Neural cell (in vitro differentiated cells): ENCODE measurements at regions not wholly inside any gene's neighbourhood (a gene's known extent, or its start where the extent isn't known, plus 50 kb on each side); places are given as distances from the start of the nearest gene placed in this dataset.

Experiments used
- EP300 ChIP-seq: fragments of 450-650 bp; conservative IDR thresholded peaks from 2 replicates; pipeline ENCODE4 v1.6.1; 2014; ENCODE audit warnings: antibody characterized with exemption, mild to moderate bottlenecking, moderate library complexity; ENCODE audit not compliant: poor library complexity, severe bottlenecking
- MXI1 ChIP-seq: fragments of 450-650 bp; conservative IDR thresholded peaks from 2 replicates; pipeline ENCODE4 v1.6.1; 2014; ENCODE audit warnings: antibody characterized with exemption, mild to moderate bottlenecking; ENCODE audit not compliant: poor library complexity, severe bottlenecking
- POLR2AphosphoS5 ChIP-seq: IDR thresholded peaks from 2 replicates; pipeline ENCODE4 v1.6.1; 2012
- TAF1 ChIP-seq: IDR thresholded peaks from 2 replicates; pipeline ENCODE4 v1.6.1; 2012; ENCODE audit warnings: low read depth
- TF ChIP-seq, protein P1 (sequence below): fragments of 450-650 bp; IDR thresholded peaks from 2 replicates; pipeline ENCODE4 v1.5.1; 2014; ENCODE audit warnings: antibody characterized with exemption, mild to moderate bottlenecking, moderate library complexity; ENCODE audit not compliant: poor library complexity, severe bottlenecking

DNA sequence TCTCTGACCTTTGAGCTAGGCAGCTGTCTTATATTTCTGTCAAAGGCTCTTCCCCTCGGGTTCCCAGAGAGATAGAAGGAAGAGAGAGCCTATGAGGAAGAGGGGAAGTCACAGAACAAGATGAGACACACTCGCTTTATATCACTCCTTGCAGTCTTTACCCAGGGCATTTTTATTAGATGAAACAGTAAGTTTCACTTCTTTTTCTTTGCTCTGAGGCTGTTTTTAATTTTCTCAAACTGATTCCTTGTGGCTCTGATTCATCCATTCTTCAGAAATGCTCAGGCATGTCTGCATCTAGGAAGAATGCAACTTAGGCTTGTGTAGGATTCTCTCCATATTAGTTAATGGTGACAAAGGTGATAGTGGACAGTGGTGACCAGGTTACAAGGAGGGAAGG is 132.9 kb upstream of the CHD1 start:
- TF ChIP-seq EP300: no peak
- TF ChIP-seq, protein P1, sequence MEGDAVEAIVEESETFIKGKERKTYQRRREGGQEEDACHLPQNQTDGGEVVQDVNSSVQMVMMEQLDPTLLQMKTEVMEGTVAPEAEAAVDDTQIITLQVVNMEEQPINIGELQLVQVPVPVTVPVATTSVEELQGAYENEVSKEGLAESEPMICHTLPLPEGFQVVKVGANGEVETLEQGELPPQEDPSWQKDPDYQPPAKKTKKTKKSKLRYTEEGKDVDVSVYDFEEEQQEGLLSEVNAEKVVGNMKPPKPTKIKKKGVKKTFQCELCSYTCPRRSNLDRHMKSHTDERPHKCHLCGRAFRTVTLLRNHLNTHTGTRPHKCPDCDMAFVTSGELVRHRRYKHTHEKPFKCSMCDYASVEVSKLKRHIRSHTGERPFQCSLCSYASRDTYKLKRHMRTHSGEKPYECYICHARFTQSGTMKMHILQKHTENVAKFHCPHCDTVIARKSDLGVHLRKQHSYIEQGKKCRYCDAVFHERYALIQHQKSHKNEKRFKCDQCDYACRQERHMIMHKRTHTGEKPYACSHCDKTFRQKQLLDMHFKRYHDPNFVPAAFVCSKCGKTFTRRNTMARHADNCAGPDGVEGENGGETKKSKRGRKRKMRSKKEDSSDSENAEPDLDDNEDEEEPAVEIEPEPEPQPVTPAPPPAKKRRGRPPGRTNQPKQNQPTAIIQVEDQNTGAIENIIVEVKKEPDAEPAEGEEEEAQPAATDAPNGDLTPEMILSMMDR: no peak
- no peak for TF ChIP-seq TAF1
- TF ChIP-seq POLR2AphosphoS5: no peak
- no peak for TF ChIP-seq MXI1
